ENCODE measurements at regions not wholly inside any gene's neighbourhood (a gene's known extent, or its start where the extent isn't known, plus 50 kb on each side); places are given as distances from the start of the nearest gene placed in this dataset.

DNA sequence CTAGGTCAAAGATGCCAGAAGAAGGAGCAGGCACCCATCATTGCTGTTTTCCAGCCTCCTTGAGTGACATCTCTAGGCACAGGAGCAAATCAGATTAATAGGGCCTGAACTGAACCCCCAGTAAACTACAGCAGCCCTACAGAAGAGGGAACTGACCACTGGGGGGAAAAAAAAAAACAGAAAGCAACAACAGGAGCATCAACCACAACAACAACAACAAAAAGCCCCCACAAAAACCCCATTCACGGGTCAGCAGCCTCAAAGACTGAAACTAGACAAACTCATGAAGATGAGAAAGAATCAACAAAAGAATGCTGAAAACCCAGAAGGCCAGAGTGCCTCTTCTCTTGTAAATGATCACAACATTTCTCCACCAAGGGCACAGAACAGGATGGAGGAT, 537.4 kb upstream of the BTBD3 start:
- Histone ChIP-seq H2AK5ac (ENCODE audit: low read depth, low read length) (no peak overlapping the region), H3K4me2 (ENCODE audit: insufficient read depth in 1 of 2, low read depth in 2 of 2, low read length in 2 of 2) (peak overlapping the region in 1 of 2 experiments; percentile 61; a peak in 2 of 4 replicates), H3K23ac (ENCODE audit: insufficient read length) (no peak overlapping the region), H2BK20ac (ENCODE audit: low read length) (peak overlapping the region; percentile 24; the same call in 1 of the 2 replicates), H2BK5ac (ENCODE audit: low read depth, low read length) (peak overlapping the region; percentile 93; the same call in 1 of the 2 replicates), H2BK12ac (ENCODE audit: low read depth, low read length) (peak overlapping the region; percentile 99; the same call in 1 of the 2 replicates), H2BK15ac (ENCODE audit: low read length) (no peak overlapping the region), H3K4me3 (ENCODE audit: extremely low read depth in 1 of 4, insufficient read depth in 2 of 4, low read depth in 3 of 4, low read length in 4 of 4) (no peak overlapping the region; a peak in 1 of 8 replicates), H2BK120ac (replicated peaks; ENCODE audit: low read depth, low read length) (peak overlapping the region; percentile 61), H3K23me2 (ENCODE audit: low read depth, low read length) (peaks cover 2% of the 10 kb centered on the region; the same call in 1 of the 2 replicates), H4K20me1 (replicated peaks in 1 of 2; ENCODE audit: control insufficient read depth in 1 of 2, insufficient read depth in 2 of 2, low read length in 2 of 2) (no peaks in the 10 kb centered on the region), H4K8ac (ENCODE audit: extremely low read depth, insufficient read depth, low read length) (no peak overlapping the region), H3K79me2 (ENCODE audit: control insufficient read depth in 1 of 2, insufficient read depth in 2 of 2, low read length in 2 of 2) (no peaks in the 10 kb centered on the region), H3K27me3 (replicated peaks in 1 of 4; ENCODE audit: control insufficient read depth in 3 of 4, extremely low read depth in 1 of 4, insufficient read depth in 3 of 4, low read length in 3 of 4) (peaks cover 0 to 1% (median 0%) of the 10 kb centered on the region in 4 experiments; a peak in 1 of 7 replicates), H3K9ac (replicated peaks in 1 of 4; ENCODE audit: extremely low read depth in 1 of 4, low read depth in 3 of 4, low read length in 3 of 4) (no peak overlapping the region), H4K5ac (ENCODE audit: insufficient read length, low read depth, low read length) (no peak overlapping the region), H3K4ac (replicated peaks; ENCODE audit: insufficient read length, low read depth, low read length) (no peak overlapping the region), H3K4me1 (replicated peaks in 1 of 4; ENCODE audit: control insufficient read depth in 3 of 4, insufficient read depth in 4 of 4, low read length in 3 of 4) (peaks cover 5 to 18% (median 9%) of the 10 kb centered on the region in 4 experiments), H3K36me3 (ENCODE audit: control insufficient read depth in 2 of 4, insufficient read depth in 4 of 4, low read length in 3 of 4) (no peaks in the 10 kb centered on the region; a peak in 2 of 8 replicates), H3K9me3 (ENCODE audit: insufficient read depth in 2 of 2, low read depth in 1 of 2, low read length in 1 of 2) (peaks cover 0 to 3% of the 10 kb centered on the region in 2 experiments; a peak in 2 of 4 replicates), H3K27ac (ENCODE audit: low read depth, low read length) (no peak overlapping the region), H2AFZ (ENCODE audit: low read length) (0 out of 2 replicates have a peak overlapping the region, but pooled peaks have one; percentile 26), H3K56ac (replicated peaks; ENCODE audit: insufficient read length, low read depth, low read length) (no peak overlapping the region), H3K79me1 (ENCODE audit: low read depth, low read length) (no peaks in the 10 kb centered on the region), H3K18ac (ENCODE audit: extremely low read depth, low read length) (peak overlapping the region; percentile 52; the same call in 1 of the 2 replicates), H4K91ac (replicated peaks; ENCODE audit: insufficient read length, low read length) (no peak overlapping the region), H3K14ac (ENCODE audit: insufficient read length) (no peak overlapping the region)
- 92% methylated on average over 1 of the region's 1 CpG; no CpG with 5 or more reads in 1 of the 2 experiments for WGBS, 2 experiments (ENCODE audit: extremely low coverage in 1 of 2, insufficient coverage in 1 of 2, insufficient read length in 1 of 2, insufficient replicate concordance in 2 of 2, low coverage in 1 of 2, low lambda C conversion rate in 2 of 2, missing lambda C conversion rate in 1 of 2)
- DNase-seq (ENCODE audit: low read depth in 1 of 2, low spot score in 2 of 2) (no peak), FAIRE-seq (no peak)
- ChIA-PET POLR2A (ENCODE audit: partially characterized antibody) (no interaction called here), CTCF (ENCODE audit: partially characterized antibody) (interaction anchor here (0.6 kb wide), 1 partner anchor 338 kb away, joined by 3 read pairs; no protein-coding TSS in a partner anchor)
- TF ChIP-seq POLR2A (IDR thresholded peaks at IDR 0.05; ENCODE audit: control extremely low read depth in 1 of 2, low read depth in 2 of 2, low read length in 2 of 2) (no peak), HDAC6 (IDR thresholded peaks at IDR 0.05; ENCODE audit: low read depth, low read length) (no peak), BRCA1 (IDR thresholded peaks at IDR 0.05; ENCODE audit: low read depth, low read length) (no peak), SP4 (IDR thresholded peaks at IDR 0.05; ENCODE audit: low read length) (no peak), CHD1 (IDR thresholded peaks at IDR 0.05; ENCODE audit: low read depth, low read length) (no peak), SUZ12 (IDR thresholded peaks at IDR 0.05; ENCODE audit: low read length) (no peak), NANOG (IDR thresholded peaks at IDR 0.05; ENCODE audit: insufficient read depth, low read depth, low read length, poor library complexity, severe bottlenecking) (no peak), SP1 (IDR thresholded peaks at IDR 0.05; ENCODE audit: low read depth, low read length) (no peak), KDM1A (IDR thresholded peaks at IDR 0.05; ENCODE audit: borderline replicate concordance, low read length) (no peak), RBBP5 (IDR thresholded peaks at IDR 0.05; ENCODE audit: borderline replicate concordance, low read depth, low read length) (no peak)
- TF ChIP-seq, protein P1, sequence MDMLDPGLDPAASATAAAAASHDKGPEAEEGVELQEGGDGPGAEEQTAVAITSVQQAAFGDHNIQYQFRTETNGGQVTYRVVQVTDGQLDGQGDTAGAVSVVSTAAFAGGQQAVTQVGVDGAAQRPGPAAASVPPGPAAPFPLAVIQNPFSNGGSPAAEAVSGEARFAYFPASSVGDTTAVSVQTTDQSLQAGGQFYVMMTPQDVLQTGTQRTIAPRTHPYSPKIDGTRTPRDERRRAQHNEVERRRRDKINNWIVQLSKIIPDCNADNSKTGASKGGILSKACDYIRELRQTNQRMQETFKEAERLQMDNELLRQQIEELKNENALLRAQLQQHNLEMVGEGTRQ (IDR thresholded peaks at IDR 0.05; ENCODE audit: low read length) = no peak
- TF ChIP-seq, protein P2, sequence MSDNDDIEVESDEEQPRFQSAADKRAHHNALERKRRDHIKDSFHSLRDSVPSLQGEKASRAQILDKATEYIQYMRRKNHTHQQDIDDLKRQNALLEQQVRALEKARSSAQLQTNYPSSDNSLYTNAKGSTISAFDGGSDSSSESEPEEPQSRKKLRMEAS (IDR thresholded peaks at IDR 0.05) = no peak
- TF ChIP-seq, protein P3, sequence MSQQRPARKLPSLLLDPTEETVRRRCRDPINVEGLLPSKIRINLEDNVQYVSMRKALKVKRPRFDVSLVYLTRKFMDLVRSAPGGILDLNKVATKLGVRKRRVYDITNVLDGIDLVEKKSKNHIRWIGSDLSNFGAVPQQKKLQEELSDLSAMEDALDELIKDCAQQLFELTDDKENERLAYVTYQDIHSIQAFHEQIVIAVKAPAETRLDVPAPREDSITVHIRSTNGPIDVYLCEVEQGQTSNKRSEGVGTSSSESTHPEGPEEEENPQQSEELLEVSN (IDR thresholded peaks at IDR 0.05) = no peak

All from H1 (cell line).